ENCODE measurements at regions not wholly inside any gene's neighbourhood (a gene's known extent, or its start where the extent isn't known, plus 50 kb on each side); places are given as distances from the start of the nearest gene placed in this dataset.

DNA sequence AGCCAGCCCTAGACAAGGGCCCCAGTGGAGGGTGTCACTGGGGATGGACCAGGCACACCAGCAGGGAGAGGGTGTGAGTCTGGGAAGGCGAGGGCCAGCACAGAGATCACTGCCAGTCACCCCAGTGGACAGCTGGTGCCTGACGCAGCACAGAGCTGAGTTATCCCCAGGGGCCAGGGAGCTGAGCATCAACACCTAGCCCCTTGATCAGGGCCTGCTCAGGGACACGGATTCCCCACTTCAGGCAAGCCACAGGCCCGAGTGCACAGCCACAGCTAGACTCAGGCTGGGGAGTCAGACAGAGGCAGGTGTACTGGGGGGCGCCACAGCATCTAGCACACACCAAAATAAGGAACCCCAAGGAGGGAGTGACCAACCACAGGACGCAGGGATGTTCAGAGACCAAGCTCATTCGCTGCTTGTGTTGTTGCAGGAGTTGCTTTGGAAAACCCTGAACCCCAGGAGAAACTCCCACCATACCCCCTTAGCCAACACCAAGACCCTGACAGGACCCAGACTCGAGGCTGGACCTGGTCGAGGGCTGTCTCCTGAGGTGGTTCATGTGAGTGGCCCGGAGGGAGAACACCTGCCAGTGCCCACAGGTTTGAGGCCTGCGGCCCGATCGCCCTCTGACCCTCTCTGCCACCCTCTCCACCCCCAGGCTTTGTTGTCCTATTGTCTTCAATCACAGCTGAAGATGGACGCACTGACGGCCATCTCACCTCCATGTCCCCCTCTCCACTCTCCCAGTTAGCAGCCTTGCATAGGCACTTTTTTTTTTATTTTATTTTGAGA lies 146.8 kb downstream of the TPRA1 start:
- intact Hi-C loops (cut with DNase I), result no loop called here
- Histone ChIP-seq H3K27ac (no peak overlapping the region), H3K36me3 (replicated peaks in 1 of 2) (no peaks in the 10 kb centered on the region), H3K27me3 (peaks cover 3% of the 10 kb centered on the region), H3K4me3 (no peak overlapping the region), H3K4me1 (replicated peaks in 1 of 2) (no peaks in the 10 kb centered on the region), H3K9me3 (replicated peaks in 1 of 3) (no peaks in the 10 kb centered on the region)
- WGBS, 4 donors, result 83 to 90% (median 87%) methylated on average over 11 to 15 of the region's 15 CpGs
- TF ChIP-seq POLR2A (IDR thresholded peaks at IDR 0.05) (no peak), CTCF (IDR thresholded peaks at IDR 0.05) (no peak)
- DNase-seq, result peak in 1 of 7 donors; percentile 5

- Histone ChIP-seq H3K4me3 (no peak overlapping the region), H3K27me3 (peaks cover 3% of the 10 kb centered on the region), H3K27ac (no peak overlapping the region), H3K4me1 (replicated peaks in 1 of 2) (no peaks in the 10 kb centered on the region), H3K9me3 (replicated peaks in 1 of 3) (no peaks in the 10 kb centered on the region), H3K36me3 (replicated peaks in 1 of 2) (no peaks in the 10 kb centered on the region)
- TF ChIP-seq POLR2A (IDR thresholded peaks at IDR 0.05) (no peak), CTCF (IDR thresholded peaks at IDR 0.05) (no peak)
- intact Hi-C loops (cut with DNase I), result no loop called here
- WGBS, 4 donors, result 81 to 93% (median 89%) methylated on average over 4 to 5 of the region's 5 CpGs
- no peak for DNase-seq
Observed at GRCh38 chr3:127442506-127442905, 148.0 kb downstream of the TPRA1 start.

GRCh38 chr3:127441764-127442163 lies 148.8 kb downstream of the TPRA1 start:
- TF ChIP-seq CTCF (IDR thresholded peaks at IDR 0.05), result no peak
- intact Hi-C loops (cut with DNase I), result no loop called here
- 73 to 82% (median 79%) methylated on average over 9 of the region's 9 CpGs for WGBS, 4 donors
- no peak overlapping the region for H3K4me3 ChIP-seq
- H3K36me3 ChIP-seq (replicated peaks in 1 of 2), result no peaks in the 10 kb centered on the region
- peaks cover 3% of the 10 kb centered on the region for H3K27me3 ChIP-seq
- H3K27ac ChIP-seq, result no peak overlapping the region
- DNase-seq, result no peak
- H3K4me1 ChIP-seq (replicated peaks in 1 of 2), result no peaks in the 10 kb centered on the region
- no peaks in the 10 kb centered on the region for H3K9me3 ChIP-seq (replicated peaks in 1 of 3)

GRCh38 chr3:127440384-127440783 lies 150.1 kb downstream of the TPRA1 start:
- intact Hi-C loops (cut with DNase I), result no loop called here
- 88 to 96% (median 93%) methylated on average over 3 to 5 of the region's 5 CpGs for WGBS, 4 donors
- Histone ChIP-seq H3K4me3 (no peak overlapping the region), H3K27ac (no peak overlapping the region), H3K36me3 (replicated peaks in 1 of 2) (no peaks in the 10 kb centered on the region), H3K27me3 (peaks cover 3% of the 10 kb centered on the region), H3K4me1 (replicated peaks in 1 of 2) (no peaks in the 10 kb centered on the region), H3K9me3 (replicated peaks in 1 of 3) (no peaks in the 10 kb centered on the region)
- DNase-seq, result peak in 2 of 7 donors; percentile 3 to 7
- TF ChIP-seq POLR2A (IDR thresholded peaks at IDR 0.05) (no peak), CTCF (IDR thresholded peaks at IDR 0.05) (no peak)
